Body of pancreas (tissue), 4 donors: ENCODE measurements at regions not wholly inside any gene's neighbourhood (a gene's known extent, or its start where the extent isn't known, plus 50 kb on each side); places are given as distances from the start of the nearest gene placed in this dataset.

Experiments
- ATAC-seq: fragments of 150-250 bp; one replicate; pipeline ENCODE4 v1.9.1; 2016
- DNase-seq, 4 donors: peaks; one replicate each; pipeline ENCODE4 v3.0.0-alpha.2; 2019
- H3K27ac ChIP-seq, 4 donors: fragments of 200-600 bp; sonication (generic); 1 replicate in 3 of 4; 2 replicates in 1 of 4; pipeline versions ENCODE4 v1.5.1 to v1.6.1; 2016 to 2019; ENCODE audit warnings: mild to moderate bottlenecking in 1 of 4, mixed read lengths in 1 of 4, moderate library complexity in 1 of 4
- H3K27me3 ChIP-seq, 2 donors: fragments of 200-600 bp; sonication (generic); one replicate each; pipeline ENCODE4 v1.6.0; 2016; ENCODE audit warnings: mild to moderate bottlenecking in 1 of 2
- H3K36me3 ChIP-seq, 2 donors: fragments of 200-600 bp; sonication (generic); replicated peaks in 1 of 2; 2 replicates each; pipeline ENCODE4 v1.5.1; 2016; ENCODE audit warnings: low read depth in 2 of 2; ENCODE audit not compliant: insufficient read depth in 1 of 2
- H3K4me1 ChIP-seq: fragments of 200-600 bp; sonication (generic); one replicate; pipeline ENCODE4 v1.6.0; 2016
- H3K4me3 ChIP-seq, 2 donors: fragments of 200-600 bp; sonication (generic); 1 replicate in 1 of 2; 2 replicates in 1 of 2; pipeline ENCODE4 v1.5.1; 2016 to 2019
- H3K9me3 ChIP-seq, 3 donors: fragments of 200-600 bp; sonication (generic); 1 replicate in 2 of 3; 2 replicates in 1 of 3; pipeline ENCODE4 v1.5.1; 2016
- CTCF ChIP-seq, 7 experiments: fragments of 450-650 bp in 4 of 7; fragments of 200-600 bp in 3 of 7; sonication (generic) in 3 of 7; IDR thresholded peaks; one replicate each; pipeline ENCODE4 v1.5.1; 2016 to 2019; ENCODE audit warnings: antibody characterized with exemption in 7 of 7
- POLR2A ChIP-seq, 3 donors: fragments of 450-650 bp; IDR thresholded peaks; one replicate each; pipeline ENCODE4 v1.6.1; 2016; ENCODE audit warnings: antibody characterized with exemption in 3 of 3, mild to moderate bottlenecking in 2 of 3
- WGBS, 2 donors: methylation state at CpG; one replicate each; pipeline ENCODE4 v1.1.5; 2017; 5-methylcytosine and 5-hydroxymethylcytosine counted together
- intact Hi-C: fragments of 100-400 bp; cut with DNase I; formaldehyde crosslinking; loops from one replicate; pipeline ENCODE4 v1.15.1; 2023

DNA sequence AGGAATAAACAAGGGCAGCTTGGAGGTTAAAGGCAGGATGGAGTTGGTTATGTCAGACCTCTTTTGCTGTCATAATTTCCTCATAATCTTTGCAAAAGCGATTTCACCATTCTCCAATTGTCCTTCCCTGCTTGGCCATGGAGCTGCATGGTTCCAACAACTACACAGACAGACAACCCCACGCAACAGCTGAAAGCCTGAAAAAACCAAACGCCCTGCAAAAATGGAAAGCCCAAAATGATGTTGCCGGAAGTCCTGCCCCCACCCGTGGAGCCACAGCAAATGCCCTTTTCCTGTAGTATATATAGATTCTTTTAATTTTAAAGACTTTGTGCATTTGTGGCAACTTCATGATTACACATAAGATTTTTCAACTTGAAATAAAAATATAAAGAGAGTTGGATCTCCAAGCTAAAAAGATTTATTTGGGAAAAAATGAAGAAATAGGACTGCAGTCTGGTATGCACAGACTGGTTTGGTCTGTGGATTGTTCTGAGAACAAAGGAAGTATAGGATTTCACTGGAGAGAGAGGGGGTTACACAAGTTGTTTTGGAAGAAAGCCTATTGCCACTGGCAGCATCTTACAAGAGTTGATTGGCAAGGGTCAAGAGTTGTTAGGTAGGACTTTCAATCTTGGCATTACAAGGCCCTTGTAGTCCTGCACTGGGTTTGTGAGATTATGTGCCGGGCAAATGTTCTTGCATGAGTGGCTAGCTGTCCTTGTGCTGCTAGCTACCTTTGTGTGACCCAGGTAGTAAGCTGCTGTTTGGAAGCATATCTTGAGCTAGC is 190.0 kb downstream of the C6orf118 start:
- WGBS, 2 donors: 51 to 67% methylated on average over 6 of the region's 6 CpGs
- Histone ChIP-seq H3K9me3 (no peaks in the 10 kb centered on the region), H3K36me3 (no peaks in the 10 kb centered on the region), H3K27me3 (no peaks in the 10 kb centered on the region), H3K4me3 (no peak overlapping the region), H3K27ac (no peak overlapping the region), H3K4me1 (no peaks in the 10 kb centered on the region)
- DNase-seq (no peak), ATAC-seq (no peak)
- intact Hi-C loops: no loop called here
- no peak for TF ChIP-seq POLR2A (IDR thresholded peaks at IDR 0.05)
- TF ChIP-seq CTCF (IDR thresholded peaks at IDR 0.05): no peak

DNA sequence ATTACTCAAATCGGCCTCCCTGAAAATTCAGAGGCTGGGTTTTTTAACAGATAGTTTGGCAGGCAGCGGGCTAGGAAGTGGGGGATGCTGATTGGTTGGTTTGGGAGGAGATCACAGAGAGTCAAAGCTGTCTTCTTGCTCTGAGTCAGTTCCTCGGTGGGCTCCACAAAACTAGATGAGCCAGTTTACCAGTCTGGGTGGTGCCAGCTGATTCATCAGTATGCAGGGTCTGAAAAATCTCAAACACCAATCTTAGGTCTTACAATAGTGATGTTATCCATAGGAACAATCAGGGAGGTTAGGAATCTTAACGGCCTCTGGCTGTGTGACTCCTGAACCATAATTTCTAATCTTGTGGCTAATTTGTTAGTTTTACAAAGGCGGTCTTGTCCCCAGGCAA is 190.7 kb downstream of the C6orf118 start:
- TF ChIP-seq CTCF (IDR thresholded peaks at IDR 0.05) (no peak), POLR2A (IDR thresholded peaks at IDR 0.05) (no peak)
- Histone ChIP-seq H3K36me3 (no peaks in the 10 kb centered on the region), H3K27me3 (no peaks in the 10 kb centered on the region), H3K4me3 (no peak overlapping the region), H3K27ac (no peak overlapping the region), H3K9me3 (no peaks in the 10 kb centered on the region), H3K4me1 (no peaks in the 10 kb centered on the region)
- no peak for ATAC-seq
- DNase-seq: no peak
- intact Hi-C loops: no loop called here
- 56 to 59% methylated on average over 5 of the region's 5 CpGs for WGBS, 2 donors

GRCh38 chr6:165117806-165118205 is 191.6 kb downstream of the C6orf118 start:
- H3K4me3 ChIP-seq: no peak overlapping the region
- H3K27ac ChIP-seq: no peak overlapping the region
- no peak for TF ChIP-seq CTCF (IDR thresholded peaks at IDR 0.05)
- TF ChIP-seq POLR2A (IDR thresholded peaks at IDR 0.05): no peak
- no peaks in the 10 kb centered on the region for H3K36me3 ChIP-seq
- intact Hi-C loops: no loop called here
- no peaks in the 10 kb centered on the region for H3K4me1 ChIP-seq
- H3K9me3 ChIP-seq: no peaks in the 10 kb centered on the region
- 64 to 78% methylated on average over 3 of the region's 3 CpGs for WGBS, 2 donors
- ATAC-seq: no peak
- no peak for DNase-seq
- no peaks in the 10 kb centered on the region for H3K27me3 ChIP-seq

- no peaks in the 10 kb centered on the region for H3K27me3 ChIP-seq
- H3K4me3 ChIP-seq: no peak overlapping the region
- no peak overlapping the region for H3K27ac ChIP-seq
- ATAC-seq (no peak), DNase-seq (no peak)
- WGBS, 2 donors: 45 to 55% methylated on average over 2 of the region's 2 CpGs
- no peak for TF ChIP-seq POLR2A (IDR thresholded peaks at IDR 0.05)
- TF ChIP-seq CTCF (IDR thresholded peaks at IDR 0.05): no peak
- H3K36me3 ChIP-seq: no peaks in the 10 kb centered on the region
- H3K9me3 ChIP-seq: no peaks in the 10 kb centered on the region
- no peaks in the 10 kb centered on the region for H3K4me1 ChIP-seq
- intact Hi-C loops: no loop called here
Measured at GRCh38 chr6:165117121-165117520, 192.3 kb downstream of the C6orf118 start.

- WGBS, 2 donors: 61 to 64% methylated on average over 1 of the region's 1 CpG
- Histone ChIP-seq H3K27ac (no peak overlapping the region), H3K4me3 (no peak overlapping the region), H3K9me3 (no peaks in the 10 kb centered on the region), H3K27me3 (no peaks in the 10 kb centered on the region), H3K4me1 (no peaks in the 10 kb centered on the region), H3K36me3 (no peaks in the 10 kb centered on the region)
- no peak for TF ChIP-seq POLR2A (IDR thresholded peaks at IDR 0.05)
- no peak for TF ChIP-seq CTCF (IDR thresholded peaks at IDR 0.05)
- intact Hi-C loops: no loop called here
- DNase-seq (no peak), ATAC-seq (no peak)
Measured at GRCh38 chr6:165110860-165111259, 198.5 kb downstream of the C6orf118 start.
